ENCODE measurements at regions not wholly inside any gene's neighbourhood (a gene's known extent, or its start where the extent isn't known, plus 50 kb on each side); places are given as distances from the start of the nearest gene placed in this dataset.
"Not testable (repeated sequence)": the region's sequence is repeated elsewhere in the genome, so short reads cannot be mapped to it uniquely, and the experiment has no call there.

GRCh38 chr19:23597661-23598060, 89.4 kb downstream of the ZNF675 start:
- Mint-ChIP-seq H3K4me1 (no peaks in the 10 kb centered on the region), H3K9me3 (peaks cover 7 to 50% (median 26%) of the 10 kb centered on the region in 6 donors), H3K36me3 (no peaks in the 10 kb centered on the region), H3K4me3 (no peak overlapping the region), H3K27me3 (ENCODE audit: low read depth in 3 of 3) (no peaks in the 10 kb centered on the region), H3K27ac (no peak overlapping the region)
- DNase-seq, result no peak

- Mint-ChIP-seq H3K4me3 (no peak overlapping the region), H3K27me3 (ENCODE audit: low read depth in 3 of 3) (no peaks in the 10 kb centered on the region), H3K4me1 (no peaks in the 10 kb centered on the region), H3K9me3 (peaks cover 10 to 56% (median 32%) of the 10 kb centered on the region in 6 donors), H3K36me3 (no peaks in the 10 kb centered on the region), H3K27ac (no peak overlapping the region)
- DNase-seq, result no peak
These were observed 90.1 kb downstream of the ZNF675 start for GRCh38 chr19:23596872-23597271.

DNA sequence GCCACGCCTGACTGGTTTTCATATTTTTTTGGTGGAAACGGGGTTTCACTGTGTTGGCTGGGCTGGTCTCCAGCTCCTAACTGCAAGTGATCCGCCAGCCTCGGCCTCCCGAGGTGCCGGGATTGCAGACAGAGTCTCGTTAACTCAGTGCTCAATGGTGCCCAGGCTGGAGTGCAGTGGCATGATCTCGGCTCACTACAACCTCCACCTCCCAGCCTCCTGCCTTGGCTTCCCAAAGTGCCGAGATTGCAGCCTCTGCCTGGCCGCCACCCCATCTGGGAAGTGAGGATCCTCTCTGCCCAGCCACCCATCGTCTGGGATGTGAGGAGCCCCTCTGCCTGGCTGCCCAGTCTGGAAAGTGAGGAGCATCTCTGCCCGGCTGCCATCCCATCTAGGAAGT, 92.7 kb downstream of the ZNF675 start:
- H3K36me3 Mint-ChIP-seq; DNase-seq; H3K27me3 Mint-ChIP-seq (ENCODE audit: low read depth in 3 of 3); H3K27ac Mint-ChIP-seq; H3K4me1 Mint-ChIP-seq; H3K4me3 Mint-ChIP-seq: not testable (repeated sequence)
- H3K9me3 Mint-ChIP-seq, result peaks cover 12 to 61% (median 41%) of the 10 kb centered on the region in 6 donors

GRCh38 chr19:23587546-23587945, 99.5 kb downstream of the ZNF675 start:
- no peak overlapping the region for H3K4me3 Mint-ChIP-seq
- H3K36me3 Mint-ChIP-seq, result peaks cover 0 to 6% (median 0%) of the 10 kb centered on the region in 3 donors
- peaks cover 13 to 52% (median 40%) of the 10 kb centered on the region in 6 donors for H3K9me3 Mint-ChIP-seq

GRCh38 chr19:23577501-23577900, 109.5 kb downstream of the ZNF675 start:
- Mint-ChIP-seq H3K27ac (no peak overlapping the region), H3K36me3 (peaks cover 3 to 8% (median 4%) of the 10 kb centered on the region in 3 donors), H3K27me3 (ENCODE audit: low read depth in 3 of 3) (peaks cover 0 to 7% (median 0%) of the 10 kb centered on the region in 3 donors), H3K4me3 (no peak overlapping the region), H3K4me1 (no peaks in the 10 kb centered on the region), H3K9me3 (peaks cover 17 to 81% (median 39%) of the 10 kb centered on the region in 6 donors)
- no peak for DNase-seq

More at GRCh38 chr19:23587546-23587945, 99.5 kb downstream of the ZNF675 start:
- Mint-ChIP-seq H3K4me1 (no peaks in the 10 kb centered on the region), H3K27me3 (ENCODE audit: low read depth in 3 of 3) (peaks cover 0 to 1% (median 0%) of the 10 kb centered on the region in 3 donors), H3K27ac (no peak overlapping the region)
- no peak for DNase-seq

GRCh38 chr19:23571175-23571574, 115.8 kb downstream of the ZNF675 start:
- Mint-ChIP-seq H3K27ac (no peak overlapping the region), H3K27me3 (ENCODE audit: low read depth in 3 of 3) (no peaks in the 10 kb centered on the region), H3K4me3 (no peak overlapping the region), H3K36me3 (peaks cover 0 to 9% (median 4%) of the 10 kb centered on the region in 3 donors), H3K4me1 (no peaks in the 10 kb centered on the region), H3K9me3 (peaks cover 26 to 82% (median 55%) of the 10 kb centered on the region in 6 donors)
- DNase-seq, result no peak

GRCh38 chr19:23568116-23568515, 118.9 kb downstream of the ZNF675 start:
- H3K27me3 Mint-ChIP-seq (ENCODE audit: low read depth in 3 of 3); DNase-seq; H3K4me3 Mint-ChIP-seq; H3K4me1 Mint-ChIP-seq; H3K36me3 Mint-ChIP-seq; H3K27ac Mint-ChIP-seq: not testable (repeated sequence)
- peaks cover 26 to 82% (median 50%) of the 10 kb centered on the region in 6 donors for H3K9me3 Mint-ChIP-seq

DNA sequence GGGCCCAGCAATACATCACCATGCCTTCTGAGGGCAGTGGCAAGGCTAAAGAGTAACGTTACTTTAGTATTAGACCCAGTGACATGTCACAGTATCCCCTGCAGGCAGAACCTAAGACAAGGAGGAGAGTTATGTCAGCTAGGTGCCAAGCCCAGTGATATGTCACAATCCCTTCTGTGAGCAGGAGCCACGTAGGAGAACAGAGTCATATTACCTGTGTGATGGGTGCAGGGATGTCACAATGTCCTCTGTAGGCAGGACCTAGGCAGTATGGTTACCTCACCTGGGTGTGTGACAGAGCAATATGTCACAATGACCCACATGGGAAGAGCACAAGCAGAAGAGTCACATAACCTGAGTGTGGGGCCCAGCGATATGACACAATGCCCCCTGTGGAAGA, 121.8 kb downstream of the ZNF675 start:
- Mint-ChIP-seq H3K9me3 (peaks cover 18 to 62% (median 38%) of the 10 kb centered on the region in 6 donors), H3K27me3 (ENCODE audit: low read depth in 3 of 3) (peaks cover 0 to 2% (median 0%) of the 10 kb centered on the region in 3 donors), H3K4me3 (no peak overlapping the region), H3K27ac (no peak overlapping the region), H3K4me1 (no peaks in the 10 kb centered on the region), H3K36me3 (no peaks in the 10 kb centered on the region)
- no peak for DNase-seq

DNA sequence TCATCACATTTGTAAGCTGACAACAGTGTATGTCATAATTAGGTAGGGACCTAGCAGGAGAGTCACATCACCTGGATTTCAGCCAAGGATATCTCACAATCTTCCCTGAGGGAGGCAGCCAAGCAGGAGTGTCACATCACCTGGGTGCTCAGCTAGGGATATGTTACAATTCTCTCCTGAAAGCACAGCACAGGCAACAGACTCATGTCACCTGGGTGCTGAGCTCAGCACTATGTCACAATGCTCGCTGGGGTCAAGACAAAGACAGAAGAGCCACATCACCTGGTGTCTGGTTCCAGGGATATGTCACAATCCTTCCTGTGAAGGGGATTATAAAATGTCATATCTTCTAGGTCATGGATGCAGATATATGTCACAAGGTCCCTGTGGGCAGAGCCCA, 123.7 kb downstream of the ZNF675 start:
- no peaks in the 10 kb centered on the region for H3K36me3 Mint-ChIP-seq
- no peak overlapping the region for H3K27ac Mint-ChIP-seq
- no peak overlapping the region for H3K4me3 Mint-ChIP-seq
- H3K27me3 Mint-ChIP-seq (ENCODE audit: low read depth in 3 of 3), result peaks cover 0 to 2% (median 1%) of the 10 kb centered on the region in 3 donors
- H3K9me3 Mint-ChIP-seq, result peaks cover 12 to 66% (median 41%) of the 10 kb centered on the region in 6 donors
- H3K4me1 Mint-ChIP-seq, result no peaks in the 10 kb centered on the region
- DNase-seq, result no peak

- H3K27me3 Mint-ChIP-seq (ENCODE audit: low read depth in 3 of 3), result peaks cover 0 to 2% (median 1%) of the 10 kb centered on the region in 3 donors
- H3K4me3 Mint-ChIP-seq, result no peak overlapping the region
- no peaks in the 10 kb centered on the region for H3K36me3 Mint-ChIP-seq
- no peak for DNase-seq
- no peak overlapping the region for H3K27ac Mint-ChIP-seq
- H3K9me3 Mint-ChIP-seq, result peaks cover 12 to 66% (median 36%) of the 10 kb centered on the region in 6 donors
- H3K4me1 Mint-ChIP-seq, result no peaks in the 10 kb centered on the region
These were observed 125.7 kb downstream of the ZNF675 start for GRCh38 chr19:23561341-23561740.

DNA sequence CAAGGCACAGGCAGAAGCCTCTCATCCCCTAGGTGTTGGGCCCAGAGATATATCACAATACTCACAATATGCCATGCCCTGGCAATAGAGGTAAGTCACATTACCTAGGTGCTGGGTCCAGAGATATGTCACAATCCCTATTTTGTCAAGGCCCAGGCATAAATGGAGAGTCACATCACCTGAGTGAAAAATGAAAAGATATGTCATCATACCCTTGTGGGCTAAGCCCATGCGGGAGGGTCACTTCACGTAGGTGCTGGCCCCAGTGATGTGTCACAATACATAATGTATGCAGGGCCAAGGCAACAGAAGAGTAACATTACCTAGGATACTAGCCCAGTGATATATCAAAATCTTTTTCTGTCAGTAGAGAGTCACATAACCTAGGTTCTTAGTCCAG, 127.0 kb downstream of the ZNF675 start:
- H3K4me3 Mint-ChIP-seq, result no peak overlapping the region
- H3K27me3 Mint-ChIP-seq (ENCODE audit: low read depth in 3 of 3), result peaks cover 0 to 2% (median 1%) of the 10 kb centered on the region in 3 donors
- H3K36me3 Mint-ChIP-seq, result no peaks in the 10 kb centered on the region
- no peak overlapping the region for H3K27ac Mint-ChIP-seq
- peaks cover 6 to 63% (median 32%) of the 10 kb centered on the region in 6 donors for H3K9me3 Mint-ChIP-seq
- no peak for DNase-seq
- H3K4me1 Mint-ChIP-seq, result no peaks in the 10 kb centered on the region

DNA sequence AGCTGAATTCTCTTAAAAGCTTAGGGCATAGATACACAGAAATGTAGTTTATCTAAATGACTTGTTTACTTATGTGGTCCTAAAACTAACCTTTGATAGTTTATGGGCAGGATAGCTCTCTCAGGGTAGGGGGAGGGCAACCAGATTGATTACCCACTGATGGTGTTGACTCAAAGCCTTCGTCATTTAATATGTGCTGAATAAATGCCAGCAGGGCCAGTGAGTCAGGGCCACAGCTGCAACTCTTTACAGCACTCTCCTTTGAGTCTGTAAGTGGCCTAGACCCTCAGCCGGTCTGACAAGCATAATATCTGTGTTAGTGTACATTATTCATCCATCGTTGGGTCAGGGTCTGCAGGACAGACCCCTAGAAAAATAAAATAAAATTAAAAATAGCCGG, 128.5 kb downstream of the ZNF675 start:
- no peak for DNase-seq
- H3K4me1 Mint-ChIP-seq, result no peaks in the 10 kb centered on the region
- H3K9me3 Mint-ChIP-seq, result peaks cover 4 to 48% (median 23%) of the 10 kb centered on the region in 6 donors
- H3K27me3 Mint-ChIP-seq (ENCODE audit: low read depth in 3 of 3), result peaks cover 0 to 1% (median 0%) of the 10 kb centered on the region in 3 donors
- H3K27ac Mint-ChIP-seq, result no peak overlapping the region
- H3K36me3 Mint-ChIP-seq, result no peaks in the 10 kb centered on the region
- no peak overlapping the region for H3K4me3 Mint-ChIP-seq

GRCh38 chr19:23557381-23557780, 129.6 kb downstream of the ZNF675 start:
- Mint-ChIP-seq H3K9me3 (peaks cover 0 to 36% (median 20%) of the 10 kb centered on the region in 6 donors), H3K27me3 (ENCODE audit: low read depth in 3 of 3) (peaks cover 0 to 1% (median 0%) of the 10 kb centered on the region in 3 donors), H3K4me3 (no peak overlapping the region), H3K27ac (no peak overlapping the region), H3K4me1 (no peaks in the 10 kb centered on the region), H3K36me3 (no peaks in the 10 kb centered on the region)
- no peak for DNase-seq

DNA sequence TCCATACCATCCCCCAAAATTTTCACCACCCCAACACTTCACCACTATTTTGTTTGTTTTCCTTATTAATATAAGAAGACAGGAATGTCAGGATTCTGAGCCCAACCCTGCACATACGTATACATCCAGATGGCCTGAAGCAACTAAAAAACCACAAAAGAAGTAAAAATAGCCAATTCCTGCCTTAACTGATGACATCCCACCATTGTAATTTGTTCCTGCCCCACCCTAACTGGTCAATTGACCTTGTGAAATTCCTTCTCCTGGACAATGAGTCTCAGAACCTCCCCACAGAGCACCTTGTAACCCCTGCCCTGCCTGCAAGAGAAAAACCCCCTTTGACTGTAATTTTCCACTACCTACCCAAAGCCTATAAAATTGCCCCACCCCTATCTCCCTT, 132.5 kb downstream of the ZNF675 start:
- H3K4me3 Mint-ChIP-seq, result no peak overlapping the region
- DNase-seq, result no peak
- H3K27me3 Mint-ChIP-seq (ENCODE audit: low read depth in 3 of 3), result peaks cover 0 to 2% (median 1%) of the 10 kb centered on the region in 3 donors
- H3K36me3 Mint-ChIP-seq, result no peaks in the 10 kb centered on the region
- H3K9me3 Mint-ChIP-seq, result peaks cover 4 to 39% (median 16%) of the 10 kb centered on the region in 6 donors
- H3K4me1 Mint-ChIP-seq, result no peaks in the 10 kb centered on the region
- H3K27ac Mint-ChIP-seq, result no peak overlapping the region

DNA sequence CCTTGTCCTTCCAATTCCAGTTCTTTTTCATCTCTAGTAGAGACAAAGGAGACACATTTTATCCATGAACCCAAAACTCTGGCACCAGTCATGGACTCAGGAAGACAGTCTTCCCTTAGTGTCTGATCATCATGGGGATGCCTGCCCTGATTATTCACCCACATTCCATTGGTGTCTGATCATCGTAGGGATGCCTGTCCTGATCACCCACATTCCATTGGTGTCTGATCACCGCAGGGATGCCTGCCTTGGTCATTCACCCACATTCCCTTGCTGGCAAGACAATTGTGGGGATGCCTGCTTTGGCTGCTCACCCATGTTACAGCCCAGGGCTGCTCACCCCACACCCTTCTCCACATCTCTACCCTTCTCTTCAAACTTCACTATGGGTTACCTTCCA, 136.9 kb downstream of the ZNF675 start:
- not testable (repeated sequence) for H3K27me3 Mint-ChIP-seq (ENCODE audit: low read depth in 3 of 3)

More for the DNA sequence above, 136.9 kb downstream of the ZNF675 start:
- H3K4me1 Mint-ChIP-seq, H3K4me3 Mint-ChIP-seq, H3K27ac Mint-ChIP-seq, H3K36me3 Mint-ChIP-seq, DNase-seq: not testable (repeated sequence)
- peaks cover 0 to 35% (median 12%) of the 10 kb centered on the region in 6 donors for H3K9me3 Mint-ChIP-seq
